ENCODE measurements at regions not wholly inside any gene's neighbourhood (a gene's known extent, or its start where the extent isn't known, plus 50 kb on each side); places are given as distances from the start of the nearest gene placed in this dataset.
"Not testable (repeated sequence)": the region's sequence is repeated elsewhere in the genome, so short reads cannot be mapped to it uniquely, and the experiment has no call there.

- TF ChIP-seq, protein P1, sequence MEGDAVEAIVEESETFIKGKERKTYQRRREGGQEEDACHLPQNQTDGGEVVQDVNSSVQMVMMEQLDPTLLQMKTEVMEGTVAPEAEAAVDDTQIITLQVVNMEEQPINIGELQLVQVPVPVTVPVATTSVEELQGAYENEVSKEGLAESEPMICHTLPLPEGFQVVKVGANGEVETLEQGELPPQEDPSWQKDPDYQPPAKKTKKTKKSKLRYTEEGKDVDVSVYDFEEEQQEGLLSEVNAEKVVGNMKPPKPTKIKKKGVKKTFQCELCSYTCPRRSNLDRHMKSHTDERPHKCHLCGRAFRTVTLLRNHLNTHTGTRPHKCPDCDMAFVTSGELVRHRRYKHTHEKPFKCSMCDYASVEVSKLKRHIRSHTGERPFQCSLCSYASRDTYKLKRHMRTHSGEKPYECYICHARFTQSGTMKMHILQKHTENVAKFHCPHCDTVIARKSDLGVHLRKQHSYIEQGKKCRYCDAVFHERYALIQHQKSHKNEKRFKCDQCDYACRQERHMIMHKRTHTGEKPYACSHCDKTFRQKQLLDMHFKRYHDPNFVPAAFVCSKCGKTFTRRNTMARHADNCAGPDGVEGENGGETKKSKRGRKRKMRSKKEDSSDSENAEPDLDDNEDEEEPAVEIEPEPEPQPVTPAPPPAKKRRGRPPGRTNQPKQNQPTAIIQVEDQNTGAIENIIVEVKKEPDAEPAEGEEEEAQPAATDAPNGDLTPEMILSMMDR (IDR thresholded peaks at IDR 0.05; ENCODE audit: extremely low read depth, insufficient read depth, missing control alignments) = no peak
- no peak for DNase-seq (ENCODE audit: low spot score)
- in situ Hi-C loops (cut with MboI; ENCODE audit: low pct_unique_long_range_greater_than_20kb, low sequenced_read_pairs, unreplicated experiment) = loop anchor here (10.0 kb wide), 1 partner anchor 536 kb away; no protein-coding TSS in a partner anchor
Measured at GRCh38 chr11:122201106-122201505, 85.1 kb upstream of the BLID start.

- no peak for DNase-seq (ENCODE audit: low spot score)
- TF ChIP-seq, protein P1 (IDR thresholded peaks at IDR 0.05; ENCODE audit: extremely low read depth, insufficient read depth, missing control alignments) = no peak
- in situ Hi-C loops (cut with MboI; ENCODE audit: low pct_unique_long_range_greater_than_20kb, low sequenced_read_pairs, unreplicated experiment) = loop anchor here (10.0 kb wide), 1 partner anchor 535 kb away; no protein-coding TSS in a partner anchor
Measured at GRCh38 chr11:122199661-122200060, 83.6 kb upstream of the BLID start.

GRCh38 chr11:122198291-122198983, 82.4 kb upstream of the BLID start:
- no peak for DNase-seq (ENCODE audit: low spot score)
- in situ Hi-C loops (cut with MboI; ENCODE audit: low pct_unique_long_range_greater_than_20kb, low sequenced_read_pairs, unreplicated experiment) = no loop called here
- TF ChIP-seq, protein P1 (IDR thresholded peaks at IDR 0.05; ENCODE audit: extremely low read depth, insufficient read depth, missing control alignments) = no peak

DNA sequence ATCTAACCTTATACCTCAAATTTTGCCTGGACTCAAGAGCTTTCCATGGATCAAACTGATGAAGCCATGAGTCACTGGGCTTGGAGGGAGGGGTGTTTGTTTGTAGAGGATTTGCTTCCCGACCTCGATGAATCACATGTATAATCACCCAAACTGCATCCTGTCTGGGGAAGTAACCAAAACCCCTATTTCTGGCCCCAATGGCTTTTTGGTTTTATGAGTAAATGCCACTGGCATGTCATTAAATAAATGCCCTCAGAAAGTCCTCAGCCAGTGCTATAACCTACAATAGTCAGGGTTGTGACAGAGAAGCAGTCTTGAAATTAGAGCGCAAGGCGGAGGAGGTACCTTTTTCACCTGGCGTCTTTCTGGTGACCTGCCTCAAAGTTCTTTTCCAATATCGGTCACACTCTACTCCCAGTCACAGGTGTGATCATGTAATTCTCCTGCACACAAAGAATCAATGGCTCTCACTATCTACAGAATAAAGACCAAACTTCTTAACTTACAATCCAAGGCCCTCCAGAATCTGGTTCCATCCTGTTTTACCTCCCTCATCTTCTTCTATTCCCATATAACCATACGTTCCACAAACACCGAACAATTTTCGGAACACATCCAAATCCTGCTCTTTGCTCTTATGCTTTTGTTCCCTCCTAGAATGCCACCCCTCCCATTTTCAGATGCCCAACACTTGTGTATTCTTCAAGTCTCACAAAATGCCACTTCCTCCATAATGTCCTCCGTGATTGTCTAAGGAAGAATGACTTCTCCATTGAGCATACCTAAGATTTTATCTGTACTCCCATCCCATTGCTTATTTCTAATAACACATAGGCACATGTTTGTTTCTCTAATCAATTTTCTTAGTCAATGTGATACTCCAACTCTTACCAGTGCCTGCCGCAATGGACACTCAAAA, 81.3 kb upstream of the BLID start:
- in situ Hi-C loops (cut with MboI; ENCODE audit: low pct_unique_long_range_greater_than_20kb, low sequenced_read_pairs, unreplicated experiment) = no loop called here
- TF ChIP-seq, protein P1 (IDR thresholded peaks at IDR 0.05; ENCODE audit: extremely low read depth, insufficient read depth, missing control alignments) = no peak
- DNase-seq (ENCODE audit: low spot score) = no peak

- TF ChIP-seq, protein P1 (IDR thresholded peaks at IDR 0.05; ENCODE audit: extremely low read depth, insufficient read depth, missing control alignments) = no peak
- DNase-seq (ENCODE audit: low spot score) = no peak
- in situ Hi-C loops (cut with MboI; ENCODE audit: low pct_unique_long_range_greater_than_20kb, low sequenced_read_pairs, unreplicated experiment) = no loop called here
Measured at GRCh38 chr11:122195790-122196189, 79.8 kb upstream of the BLID start.

DNA sequence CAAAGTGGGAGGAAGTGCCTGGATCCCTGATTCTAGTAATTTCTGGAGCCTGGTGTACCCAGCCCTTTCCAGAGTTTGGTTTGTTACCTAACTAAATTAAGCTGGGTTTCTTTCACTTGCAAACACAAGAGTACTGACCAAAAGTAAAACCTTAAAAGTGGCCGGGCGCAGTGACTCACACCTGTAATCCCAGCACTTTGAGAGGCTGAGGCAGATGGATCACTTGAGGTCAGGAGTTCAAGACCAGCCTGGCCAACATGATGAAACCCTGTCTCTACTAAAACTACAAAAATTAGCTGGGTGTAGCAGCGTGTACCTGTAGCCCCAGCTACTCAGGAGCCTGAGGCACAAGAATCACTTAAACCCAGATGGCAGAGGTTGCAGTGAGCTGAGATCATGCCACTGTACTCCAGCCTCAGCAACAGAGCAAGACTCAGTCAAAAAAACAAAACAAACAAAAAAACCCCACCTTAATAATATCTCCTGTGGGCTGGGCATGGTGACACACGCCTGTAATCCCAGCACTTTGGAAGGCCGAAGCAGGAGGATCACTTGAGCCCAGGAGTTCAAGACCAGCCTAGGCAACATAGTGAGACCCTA, 78.0 kb upstream of the BLID start:
- DNase-seq (ENCODE audit: low spot score); in situ Hi-C loops (cut with MboI; ENCODE audit: low pct_unique_long_range_greater_than_20kb, low sequenced_read_pairs, unreplicated experiment): not testable (repeated sequence)

Measured in GM13977 (cell line).